IMR-90 (cell line): ENCODE measurements at regions not wholly inside any gene's neighbourhood (a gene's known extent, or its start where the extent isn't known, plus 50 kb on each side); places are given as distances from the start of the nearest gene placed in this dataset.
"Not testable (repeated sequence)": the region's sequence is repeated elsewhere in the genome, so short reads cannot be mapped to it uniquely, and the experiment has no call there.

Experiments
- BHLHE40 ChIP-seq: fragments of 150-350 bp; IDR thresholded peaks from 2 replicates; pipeline ENCODE4 v1.6.1; 2016; ENCODE audit warnings: mild to moderate bottlenecking, low read depth, low read length
- CEBPB ChIP-seq: IDR thresholded peaks from 2 replicates; pipeline ENCODE4 v1.6.1; 2012; ENCODE audit warnings: low read depth, low read length, improper control_type of control experiment
- CHD1 ChIP-seq: IDR thresholded peaks from 2 replicates; pipeline ENCODE4 v1.6.1; 2012; ENCODE audit warnings: low read depth, low read length, improper control_type of control experiment
- CTCF ChIP-seq: conservative IDR thresholded peaks from 2 replicates; pipeline ENCODE4 v1.5.1; 2012; ENCODE audit warnings: mild to moderate bottlenecking, low read depth, low read length, improper control_type of control experiment
- ELK1 ChIP-seq: fragments of 150-350 bp; IDR thresholded peaks from 2 replicates; pipeline ENCODE4 v1.6.1; 2016; ENCODE audit warnings: low read depth, mild to moderate bottlenecking, low read length, moderate library complexity, borderline replicate concordance
- MAFK ChIP-seq: IDR thresholded peaks from 2 replicates; pipeline ENCODE4 v1.6.1; 2012; ENCODE audit warnings: low read depth, low read length, improper control_type of control experiment
- MAZ ChIP-seq: IDR thresholded peaks from 2 replicates; pipeline ENCODE4 v1.6.1; 2012; ENCODE audit warnings: low read depth, mild to moderate bottlenecking, low read length, improper control_type of control experiment, moderate library complexity, borderline replicate concordance
- MXI1 ChIP-seq: IDR thresholded peaks from 2 replicates; pipeline ENCODE4 v1.6.1; 2012; ENCODE audit warnings: low read depth, mild to moderate bottlenecking, low read length, moderate library complexity, borderline replicate concordance
- POLR2A ChIP-seq: IDR thresholded peaks from 2 replicates; pipeline ENCODE4 v1.6.1; 2012; ENCODE audit warnings: mild to moderate bottlenecking, low read depth, low read length
- RAD21 ChIP-seq: IDR thresholded peaks from 2 replicates; pipeline ENCODE4 v1.6.1; 2012; ENCODE audit warnings: low read length, improper control_type of control experiment
- RCOR1 ChIP-seq: IDR thresholded peaks from 2 replicates; pipeline ENCODE4 v1.6.1; 2012; ENCODE audit warnings: mild to moderate bottlenecking, low read length, improper control_type of control experiment; ENCODE audit not compliant: insufficient replicate concordance
- RFX5 ChIP-seq: IDR thresholded peaks from 2 replicates; pipeline ENCODE4 v1.8.0; 2012; ENCODE audit warnings: low read depth, mild to moderate bottlenecking, low read length, moderate library complexity
- SMC3 ChIP-seq: fragments of 150-350 bp; IDR thresholded peaks from 2 replicates; pipeline ENCODE4 v1.6.1; 2016; ENCODE audit warnings: low read depth, mild to moderate bottlenecking, antibody characterized with exemption, low read length, moderate library complexity
- TF ChIP-seq, protein P1 (sequence below): fragments of 150-350 bp; IDR thresholded peaks from 2 replicates; pipeline ENCODE4 v1.6.1; 2017; ENCODE audit warnings: mild to moderate bottlenecking, antibody characterized with exemption, low read length, low read depth

DNA sequence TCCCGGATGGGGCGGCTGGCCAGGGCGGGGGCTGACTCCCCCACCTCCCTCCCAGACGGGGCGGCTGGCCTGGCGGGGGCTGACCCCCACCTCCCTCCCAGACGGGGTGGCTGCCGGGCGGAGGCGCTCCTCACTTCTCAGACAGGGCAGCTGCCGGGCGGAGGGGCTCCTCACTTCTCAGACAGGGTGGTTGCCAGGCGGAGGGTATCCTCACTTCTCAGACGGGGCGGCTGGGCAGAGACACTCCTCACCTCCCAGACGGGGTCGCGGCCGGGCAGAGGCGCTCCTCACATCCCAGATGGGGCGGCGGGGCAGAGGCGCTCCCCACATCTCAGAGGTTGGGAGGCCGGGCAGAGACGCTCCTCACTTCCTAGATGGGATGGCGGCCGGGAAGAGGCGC is 362.3 kb upstream of the CASK start:
- not testable (repeated sequence) for TF ChIP-seq CTCF, POLR2A, CEBPB, CHD1, BHLHE40, RFX5, RAD21, MAZ, ELK1, SMC3, MAFK, MXI1, RCOR1
- TF ChIP-seq, protein P1, sequence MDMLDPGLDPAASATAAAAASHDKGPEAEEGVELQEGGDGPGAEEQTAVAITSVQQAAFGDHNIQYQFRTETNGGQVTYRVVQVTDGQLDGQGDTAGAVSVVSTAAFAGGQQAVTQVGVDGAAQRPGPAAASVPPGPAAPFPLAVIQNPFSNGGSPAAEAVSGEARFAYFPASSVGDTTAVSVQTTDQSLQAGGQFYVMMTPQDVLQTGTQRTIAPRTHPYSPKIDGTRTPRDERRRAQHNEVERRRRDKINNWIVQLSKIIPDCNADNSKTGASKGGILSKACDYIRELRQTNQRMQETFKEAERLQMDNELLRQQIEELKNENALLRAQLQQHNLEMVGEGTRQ: not testable (repeated sequence)
